CD1c-positive myeloid dendritic cell (primary cell): ENCODE measurements at regions not wholly inside any gene's neighbourhood (a gene's known extent, or its start where the extent isn't known, plus 50 kb on each side); places are given as distances from the start of the nearest gene placed in this dataset.

Source experiments
- DNase-seq: peaks from one replicate; pipeline ENCODE4 v3.0.0-alpha.2; 2016; ENCODE audit errors: extremely low spot score

- DNase-seq = no peak
Observed at GRCh38 chr1:168782559-168783116, 53.6 kb upstream of the DPT start.

- DNase-seq = no peak
Observed at GRCh38 chr1:168783458-168784210, 54.6 kb upstream of the DPT start.

GRCh38 chr1:168786476-168787330 lies 57.7 kb upstream of the DPT start:
- no peak for DNase-seq

GRCh38 chr1:168788258-168788657 lies 59.3 kb upstream of the DPT start:
- DNase-seq = no peak

- DNase-seq = no peak
Observed at GRCh38 chr1:168789501-168789900, 60.5 kb upstream of the DPT start.

- no peak for DNase-seq
Observed at GRCh38 chr1:168792142-168792541, 63.1 kb upstream of the DPT start.

GRCh38 chr1:168792592-168793125 lies 63.7 kb upstream of the DPT start:
- DNase-seq = no peak

GRCh38 chr1:168794057-168794456 lies 65.1 kb upstream of the DPT start:
- DNase-seq = no peak

- no peak for DNase-seq
Observed at GRCh38 chr1:168795681-168796080, 66.7 kb upstream of the DPT start.

GRCh38 chr1:168799927-168800605 lies 71.1 kb upstream of the DPT start:
- no peak for DNase-seq

- no peak for DNase-seq
Observed at GRCh38 chr1:168801032-168801745, 72.2 kb upstream of the DPT start.

GRCh38 chr1:168803806-168804510 lies 75.0 kb upstream of the DPT start:
- no peak for DNase-seq

- no peak for DNase-seq
Observed at GRCh38 chr1:168806952-168807351, 77.9 kb upstream of the DPT start.

GRCh38 chr1:168811176-168811575 lies 82.2 kb upstream of the DPT start:
- DNase-seq = no peak

GRCh38 chr1:168819668-168820067 lies 90.7 kb upstream of the DPT start:
- DNase-seq = no peak

- DNase-seq = no peak
Observed at GRCh38 chr1:168821434-168821833, 92.4 kb upstream of the DPT start.

GRCh38 chr1:168822911-168823310 lies 93.9 kb upstream of the DPT start:
- no peak for DNase-seq

GRCh38 chr1:168823988-168824387 lies 95.0 kb upstream of the DPT start:
- no peak for DNase-seq

- peak; percentile 35 for DNase-seq
Observed at GRCh38 chr1:168824418-168825065, 95.5 kb upstream of the DPT start.

- no peak for DNase-seq
Observed at GRCh38 chr1:168825129-168825528, 96.1 kb upstream of the DPT start.
